ENCODE measurements at regions not wholly inside any gene's neighbourhood (a gene's known extent, or its start where the extent isn't known, plus 50 kb on each side); places are given as distances from the start of the nearest gene placed in this dataset.

DNA sequence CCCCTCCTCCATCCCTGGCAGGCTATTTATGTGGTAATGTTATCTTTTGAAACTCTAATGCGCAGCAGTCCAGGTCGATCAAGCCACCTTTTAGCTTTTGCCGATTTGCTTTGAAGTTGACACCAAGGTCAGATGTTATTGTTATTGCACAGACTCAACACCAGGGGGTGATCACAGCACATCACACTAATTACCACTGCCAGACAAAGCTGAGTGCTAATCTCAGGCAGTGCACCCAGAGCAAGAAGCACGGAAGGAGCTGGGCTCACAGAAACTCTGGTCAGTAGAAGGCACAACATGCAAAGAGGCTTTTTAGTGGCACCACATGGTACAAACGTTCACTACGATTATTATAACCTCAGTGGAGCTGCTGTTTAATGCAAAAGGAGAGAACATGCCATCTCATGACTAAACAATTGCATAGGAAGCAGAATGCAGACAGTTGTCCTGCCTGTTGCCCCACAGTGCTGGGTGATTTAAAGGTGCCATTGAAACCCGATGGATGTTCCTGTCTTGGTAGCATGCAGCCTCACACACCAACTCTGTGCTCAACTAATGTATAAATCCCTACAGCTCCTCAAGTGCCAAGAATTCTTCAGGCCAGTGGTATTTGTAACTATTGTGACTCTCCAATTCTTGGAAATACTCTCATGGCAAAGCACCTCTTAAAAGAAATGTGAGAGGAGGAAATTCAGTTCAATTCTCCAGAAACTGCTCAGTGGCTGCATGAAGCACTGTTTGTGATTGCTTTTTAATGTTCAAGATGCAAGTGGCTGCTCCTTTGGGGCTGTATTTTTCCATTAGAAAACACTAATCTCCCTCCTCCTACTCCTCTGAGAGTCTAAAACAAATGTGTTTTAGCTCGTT lies 353.9 kb upstream of the DDI1 start:
- peak; percentile 97 for ATAC-seq
- no peak for TF ChIP-seq ZC3H10 (CRISPR knock-in tag; IDR thresholded peaks at IDR 0.05)
- no peak for TF ChIP-seq ZNF8 (CRISPR knock-in tag; IDR thresholded peaks at IDR 0.05)

DNA sequence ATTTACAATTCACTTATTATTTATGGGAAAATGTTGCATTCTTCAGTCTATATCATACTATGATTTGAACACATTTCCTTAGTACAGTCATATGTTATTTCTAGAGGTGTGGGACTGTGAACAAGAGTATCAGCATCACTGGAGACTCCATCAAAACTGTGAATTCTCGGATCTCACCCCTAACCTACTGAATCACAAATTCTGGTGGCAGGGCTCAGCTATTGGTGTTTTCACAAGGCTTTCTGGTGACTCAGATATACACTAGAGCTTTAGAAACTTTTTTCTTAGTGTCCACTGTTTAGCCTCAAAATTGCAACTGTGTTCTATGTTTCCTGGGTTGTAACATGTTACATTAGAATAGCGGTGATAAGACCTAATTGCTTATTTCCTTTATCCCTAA lies 352.9 kb upstream of the DDI1 start:
- ATAC-seq, result no peak

DNA sequence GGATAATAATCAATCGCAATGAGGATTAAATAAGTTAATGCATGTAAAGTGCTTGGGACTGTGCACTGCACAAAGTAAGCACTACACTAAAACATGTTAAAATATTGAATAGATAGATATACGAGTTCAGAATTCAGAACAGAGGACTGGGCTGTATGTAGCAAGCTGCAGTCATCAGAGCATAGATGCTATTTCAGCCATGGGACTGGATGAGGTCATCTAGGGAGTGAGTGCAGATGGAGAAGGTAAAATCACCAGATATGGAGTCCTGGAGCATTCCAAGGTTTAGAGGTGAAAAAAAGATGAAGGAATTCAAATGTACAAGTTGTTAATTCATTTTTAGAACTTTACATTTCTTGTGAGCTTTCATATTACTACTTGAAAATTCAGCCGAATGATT lies 347.5 kb upstream of the DDI1 start:
- TF ChIP-seq GLIS3 (CRISPR knock-in tag; IDR thresholded peaks at IDR 0.05) (no peak), ZFP30 (CRISPR knock-in tag; IDR thresholded peaks at IDR 0.05) (no peak), ESRRG (CRISPR knock-in tag; IDR thresholded peaks at IDR 0.05) (no peak)
- TF ChIP-seq, protein P1, sequence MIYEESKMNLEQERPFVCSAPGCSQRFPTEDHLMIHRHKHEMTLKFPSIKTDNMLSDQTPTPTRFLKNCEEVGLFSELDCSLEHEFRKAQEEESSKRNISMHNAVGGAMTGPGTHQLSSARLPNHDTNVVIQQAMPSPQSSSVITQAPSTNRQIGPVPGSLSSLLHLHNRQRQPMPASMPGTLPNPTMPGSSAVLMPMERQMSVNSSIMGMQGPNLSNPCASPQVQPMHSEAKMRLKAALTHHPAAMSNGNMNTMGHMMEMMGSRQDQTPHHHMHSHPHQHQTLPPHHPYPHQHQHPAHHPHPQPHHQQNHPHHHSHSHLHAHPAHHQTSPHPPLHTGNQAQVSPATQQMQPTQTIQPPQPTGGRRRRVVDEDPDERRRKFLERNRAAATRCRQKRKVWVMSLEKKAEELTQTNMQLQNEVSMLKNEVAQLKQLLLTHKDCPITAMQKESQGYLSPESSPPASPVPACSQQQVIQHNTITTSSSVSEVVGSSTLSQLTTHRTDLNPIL (CRISPR knock-in tag; IDR thresholded peaks at IDR 0.05; ENCODE audit: low read depth), result no peak
- TF ChIP-seq, protein P2, sequence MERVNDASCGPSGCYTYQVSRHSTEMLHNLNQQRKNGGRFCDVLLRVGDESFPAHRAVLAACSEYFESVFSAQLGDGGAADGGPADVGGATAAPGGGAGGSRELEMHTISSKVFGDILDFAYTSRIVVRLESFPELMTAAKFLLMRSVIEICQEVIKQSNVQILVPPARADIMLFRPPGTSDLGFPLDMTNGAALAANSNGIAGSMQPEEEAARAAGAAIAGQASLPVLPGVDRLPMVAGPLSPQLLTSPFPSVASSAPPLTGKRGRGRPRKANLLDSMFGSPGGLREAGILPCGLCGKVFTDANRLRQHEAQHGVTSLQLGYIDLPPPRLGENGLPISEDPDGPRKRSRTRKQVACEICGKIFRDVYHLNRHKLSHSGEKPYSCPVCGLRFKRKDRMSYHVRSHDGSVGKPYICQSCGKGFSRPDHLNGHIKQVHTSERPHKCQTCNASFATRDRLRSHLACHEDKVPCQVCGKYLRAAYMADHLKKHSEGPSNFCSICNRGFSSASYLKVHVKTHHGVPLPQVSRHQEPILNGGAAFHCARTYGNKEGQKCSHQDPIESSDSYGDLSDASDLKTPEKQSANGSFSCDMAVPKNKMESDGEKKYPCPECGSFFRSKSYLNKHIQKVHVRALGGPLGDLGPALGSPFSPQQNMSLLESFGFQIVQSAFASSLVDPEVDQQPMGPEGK (CRISPR knock-in tag; IDR thresholded peaks at IDR 0.05; ENCODE audit: borderline replicate concordance), result no peak
- TF ChIP-seq, protein P3, sequence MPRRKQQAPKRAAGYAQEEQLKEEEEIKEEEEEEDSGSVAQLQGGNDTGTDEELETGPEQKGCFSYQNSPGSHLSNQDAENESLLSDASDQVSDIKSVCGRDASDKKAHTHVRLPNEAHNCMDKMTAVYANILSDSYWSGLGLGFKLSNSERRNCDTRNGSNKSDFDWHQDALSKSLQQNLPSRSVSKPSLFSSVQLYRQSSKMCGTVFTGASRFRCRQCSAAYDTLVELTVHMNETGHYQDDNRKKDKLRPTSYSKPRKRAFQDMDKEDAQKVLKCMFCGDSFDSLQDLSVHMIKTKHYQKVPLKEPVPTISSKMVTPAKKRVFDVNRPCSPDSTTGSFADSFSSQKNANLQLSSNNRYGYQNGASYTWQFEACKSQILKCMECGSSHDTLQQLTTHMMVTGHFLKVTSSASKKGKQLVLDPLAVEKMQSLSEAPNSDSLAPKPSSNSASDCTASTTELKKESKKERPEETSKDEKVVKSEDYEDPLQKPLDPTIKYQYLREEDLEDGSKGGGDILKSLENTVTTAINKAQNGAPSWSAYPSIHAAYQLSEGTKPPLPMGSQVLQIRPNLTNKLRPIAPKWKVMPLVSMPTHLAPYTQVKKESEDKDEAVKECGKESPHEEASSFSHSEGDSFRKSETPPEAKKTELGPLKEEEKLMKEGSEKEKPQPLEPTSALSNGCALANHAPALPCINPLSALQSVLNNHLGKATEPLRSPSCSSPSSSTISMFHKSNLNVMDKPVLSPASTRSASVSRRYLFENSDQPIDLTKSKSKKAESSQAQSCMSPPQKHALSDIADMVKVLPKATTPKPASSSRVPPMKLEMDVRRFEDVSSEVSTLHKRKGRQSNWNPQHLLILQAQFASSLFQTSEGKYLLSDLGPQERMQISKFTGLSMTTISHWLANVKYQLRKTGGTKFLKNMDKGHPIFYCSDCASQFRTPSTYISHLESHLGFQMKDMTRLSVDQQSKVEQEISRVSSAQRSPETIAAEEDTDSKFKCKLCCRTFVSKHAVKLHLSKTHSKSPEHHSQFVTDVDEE (CRISPR knock-in tag; IDR thresholded peaks at IDR 0.05), result no peak
- ATAC-seq, result no peak

More for the DNA sequence above, 352.9 kb upstream of the DDI1 start:
- TF ChIP-seq, protein P1 (CRISPR knock-in tag; IDR thresholded peaks at IDR 0.05; ENCODE audit: low read depth), result no peak
- no peak for TF ChIP-seq TCF4 (CRISPR knock-in tag; IDR thresholded peaks at IDR 0.05; ENCODE audit: borderline replicate concordance)
- TF ChIP-seq ARNTL (CRISPR knock-in tag; IDR thresholded peaks at IDR 0.05; ENCODE audit: borderline replicate concordance, low read depth), result no peak

DNA sequence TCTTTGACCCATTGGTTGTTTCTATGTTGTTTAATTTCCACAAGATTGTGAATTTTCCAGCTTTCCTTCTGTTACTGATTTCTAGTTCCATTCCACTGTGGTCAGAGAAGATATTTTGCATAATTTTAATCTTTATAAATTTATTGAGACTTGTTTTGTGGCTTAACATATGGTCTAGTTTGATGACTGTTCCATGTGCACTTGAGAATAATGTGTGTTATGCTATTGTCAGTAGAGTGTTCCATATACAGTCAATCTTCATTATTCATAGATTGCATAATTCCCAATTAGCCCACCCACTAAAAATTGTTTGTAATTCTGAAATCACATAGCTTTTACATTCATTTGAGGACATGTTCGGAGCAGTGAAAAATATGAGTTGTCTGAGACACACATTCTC lies 346.1 kb upstream of the DDI1 start:
- no peak for ATAC-seq

More for the DNA sequence above, 346.1 kb upstream of the DDI1 start:
- TF ChIP-seq PPARA (CRISPR knock-in tag; IDR thresholded peaks at IDR 0.05; ENCODE audit: borderline replicate concordance), result no peak
- TF ChIP-seq ZFP30 (CRISPR knock-in tag; IDR thresholded peaks at IDR 0.05), result no peak
- no peak for TF ChIP-seq SNAI2 (CRISPR knock-in tag; IDR thresholded peaks at IDR 0.05)
- no peak for TF ChIP-seq TOX (CRISPR knock-in tag; IDR thresholded peaks at IDR 0.05; ENCODE audit: borderline replicate concordance)
- no peak for TF ChIP-seq CSDC2 (CRISPR knock-in tag; IDR thresholded peaks at IDR 0.05)
- TF ChIP-seq ZNF70 (CRISPR knock-in tag; IDR thresholded peaks at IDR 0.05), result no peak
- TF ChIP-seq BACH2 (CRISPR knock-in tag; IDR thresholded peaks at IDR 0.05; ENCODE audit: borderline replicate concordance), result no peak
- no peak for TF ChIP-seq ZNF565 (CRISPR knock-in tag; conservative IDR thresholded peaks at IDR 0.05; ENCODE audit: low read depth)
- TF ChIP-seq, protein P1 (CRISPR knock-in tag; IDR thresholded peaks at IDR 0.05; ENCODE audit: low read depth), result no peak
- no peak for TF ChIP-seq ZFP3 (CRISPR knock-in tag; IDR thresholded peaks at IDR 0.05)
- no peak for TF ChIP-seq ZC3H10 (CRISPR knock-in tag; IDR thresholded peaks at IDR 0.05)
- TF ChIP-seq, protein P4, sequence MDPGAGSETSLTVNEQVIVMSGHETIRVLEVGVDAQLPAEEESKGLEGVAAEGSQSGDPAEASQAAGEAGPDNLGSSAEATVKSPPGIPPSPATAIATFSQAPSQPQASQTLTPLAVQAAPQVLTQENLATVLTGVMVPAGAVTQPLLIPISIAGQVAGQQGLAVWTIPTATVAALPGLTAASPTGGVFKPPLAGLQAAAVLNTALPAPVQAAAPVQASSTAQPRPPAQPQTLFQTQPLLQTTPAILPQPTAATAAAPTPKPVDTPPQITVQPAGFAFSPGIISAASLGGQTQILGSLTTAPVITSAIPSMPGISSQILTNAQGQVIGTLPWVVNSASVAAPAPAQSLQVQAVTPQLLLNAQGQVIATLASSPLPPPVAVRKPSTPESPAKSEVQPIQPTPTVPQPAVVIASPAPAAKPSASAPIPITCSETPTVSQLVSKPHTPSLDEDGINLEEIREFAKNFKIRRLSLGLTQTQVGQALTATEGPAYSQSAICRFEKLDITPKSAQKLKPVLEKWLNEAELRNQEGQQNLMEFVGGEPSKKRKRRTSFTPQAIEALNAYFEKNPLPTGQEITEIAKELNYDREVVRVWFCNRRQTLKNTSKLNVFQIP (CRISPR knock-in tag; IDR thresholded peaks at IDR 0.05; ENCODE audit: borderline replicate concordance, low read depth), result no peak
- TF ChIP-seq ARNTL (CRISPR knock-in tag; IDR thresholded peaks at IDR 0.05; ENCODE audit: borderline replicate concordance, low read depth), result no peak
- no peak for TF ChIP-seq RARB (CRISPR knock-in tag; IDR thresholded peaks at IDR 0.05)
- no peak for TF ChIP-seq OSR1 (CRISPR knock-in tag; IDR thresholded peaks at IDR 0.05)
- TF ChIP-seq ISL1 (CRISPR knock-in tag; IDR thresholded peaks at IDR 0.05), result no peak
- no peak for TF ChIP-seq ESRRG (CRISPR knock-in tag; IDR thresholded peaks at IDR 0.05)
- TF ChIP-seq, protein P2 (CRISPR knock-in tag; IDR thresholded peaks at IDR 0.05; ENCODE audit: borderline replicate concordance), result no peak
